HCT116 (cell line): ENCODE measurements at regions not wholly inside any gene's neighbourhood (a gene's known extent, or its start where the extent isn't known, plus 50 kb on each side); places are given as distances from the start of the nearest gene placed in this dataset.

Experiments
- ATAC-seq: fragments of 200-7000 bp; cut with Tn5 transposase; 2 replicates; pipeline ENCODE4 v1.9.1; 2020; ENCODE audit warnings: mild to moderate bottlenecking, moderate library complexity
- BruUV-seq: library from RNA; stranded (reverse); fragments of 400-500 nt; replicated peaks from 2 replicates; lab custom pipeline; 2021; lab: Mats Ljungman, UMichigan
- CTCF ChIA-PET: fragments of 300-600 bp; sonication (Branson Sonifier 250); formaldehyde crosslinking; loops from one replicate; lab custom pipeline; 2021; ENCODE audit warnings: antibody characterized with exemption; lab: Charles Lee
- POLR2A ChIA-PET: fragments of 300-600, 350-600 bp; sonication (Branson Sonifier 250); formaldehyde crosslinking; loops from one replicate; lab custom pipeline; 2021; ENCODE audit warnings: antibody characterized with exemption; lab: Charles Lee
- RAD21 ChIA-PET, 2 experiments: fragments of 300-600 bp; sonication (Branson Sonifier 250); formaldehyde crosslinking; loops; one replicate each; lab custom pipeline; 2023; ENCODE audit warnings: low total read pairs in 2 of 2; ENCODE audit not compliant: uncharacterized antibody in 2 of 2, unreplicated experiment in 2 of 2, low non-redundant PET in 1 of 2; lab: Charles Lee
- DNase-seq: peaks from one replicate; pipeline ENCODE4 v3.0.0-alpha.2; 2010; ENCODE audit warnings: low read depth, low spot score
- H2AFZ ChIP-seq: fragments of 200-600 bp; shearing (Covaris generic), sonication (generic); 2 replicates; pipeline ENCODE4 v1.6.1; 2017; ENCODE audit warnings: low read depth, mixed run types, mixed read lengths, antibody characterized with exemption, low read length; ENCODE audit not compliant: poor library complexity, severe bottlenecking
- H3K27ac ChIP-seq: 2 replicates; pipeline ENCODE4 v1.5.1; 2012; ENCODE audit warnings: low read depth, low read length
- H3K27me3 ChIP-seq: fragments of 200-600 bp; sonication (generic); 2 replicates; pipeline ENCODE4 v1.6.1; 2016; ENCODE audit warnings: mixed run types, low read length, mixed read lengths; ENCODE audit not compliant: insufficient read depth
- H3K36me3 ChIP-seq, 2 experiments: fragments of 200-500 bp in 1 of 2; fragments of 200-600 bp in 1 of 2; sonication (Bioruptor generic) in 1 of 2; sonication (generic) in 1 of 2; 2 replicates each; pipeline versions ENCODE4 v1.5.1 to v1.6.1; 2014 to 2016; ENCODE audit warnings: low read length in 2 of 2, inconsistent platforms in 1 of 2, mixed read lengths in 1 of 2, mixed run types in 1 of 2; ENCODE audit not compliant: insufficient read depth in 2 of 2, control insufficient read depth in 1 of 2
- H3K4me1 ChIP-seq, 2 experiments: fragments of 200-600 bp in 1 of 2; sonication (generic) in 1 of 2; 2 replicates each; pipeline versions ENCODE4 v1.5.1 to v1.6.1; 2012 to 2017; ENCODE audit warnings: low read length in 2 of 2, inconsistent platforms in 1 of 2, mild to moderate bottlenecking in 1 of 2, mixed read lengths in 1 of 2, mixed run types in 1 of 2, moderate library complexity in 1 of 2; ENCODE audit not compliant: insufficient read depth in 2 of 2, control insufficient read depth in 1 of 2
- H3K4me2 ChIP-seq: fragments of 200-600 bp; sonication (generic); 2 replicates; pipeline ENCODE4 v1.6.1; 2017; ENCODE audit warnings: mixed run types, low read length, mixed read lengths
- H3K4me3 ChIP-seq, 2 experiments: fragments of 200-600 bp in 1 of 2; sonication (generic) in 1 of 2; replicated peaks in 1 of 2; 2 replicates each; pipeline ENCODE4 v1.5.1; 2011 to 2016; ENCODE audit warnings: low read length in 2 of 2, control low read depth in 1 of 2, low read depth in 1 of 2, mild to moderate bottlenecking in 1 of 2, mixed read lengths in 1 of 2, mixed run types in 1 of 2
- H3K79me2 ChIP-seq: fragments of 200-600 bp; sonication (generic); 2 replicates; pipeline ENCODE4 v1.6.1; 2017; ENCODE audit warnings: mild to moderate bottlenecking, mixed run types, low read length, moderate library complexity, mixed read lengths; ENCODE audit not compliant: insufficient read depth
- H3K9ac ChIP-seq: fragments of 200-600 bp; sonication (generic); 2 replicates; pipeline ENCODE4 v1.6.1; 2016; ENCODE audit warnings: low read length, mixed read lengths
- H3K9me2 ChIP-seq: fragments of 200-600 bp; sonication (generic), shearing (Covaris generic); 2 replicates; pipeline ENCODE4 v1.6.1; 2017; ENCODE audit warnings: mixed run types, mild to moderate bottlenecking, moderate library complexity; ENCODE audit not compliant: insufficient read depth
- H3K9me3 ChIP-seq, 2 experiments: fragments of 200-500 bp in 1 of 2; fragments of 200-600 bp in 1 of 2; sonication (Bioruptor generic) in 1 of 2; sonication (generic) in 1 of 2; 2 replicates each; pipeline ENCODE4 v1.6.1; 2014 to 2017; ENCODE audit warnings: low read length in 2 of 2, mixed read lengths in 2 of 2, inconsistent platforms in 1 of 2, low read depth in 1 of 2, mild to moderate bottlenecking in 1 of 2, mixed run types in 1 of 2, moderate library complexity in 1 of 2; ENCODE audit not compliant: control insufficient read depth in 1 of 2, insufficient read depth in 1 of 2
- H4K20me1 ChIP-seq: fragments of 200-600 bp; sonication (generic), shearing (Covaris generic); 2 replicates; pipeline ENCODE4 v1.6.1; 2017; ENCODE audit warnings: mixed run types, mild to moderate bottlenecking, moderate library complexity; ENCODE audit not compliant: insufficient read depth
- CEBPB ChIP-seq: IDR thresholded peaks from 2 replicates; pipeline ENCODE4 v1.6.1; 2012; ENCODE audit warnings: low read depth
- EGR1 ChIP-seq: IDR thresholded peaks from 2 replicates; pipeline ENCODE4 v1.6.1; 2012; ENCODE audit warnings: low read depth
- ELF1 ChIP-seq: IDR thresholded peaks from 2 replicates; pipeline ENCODE4 v1.6.1; 2012; ENCODE audit warnings: low read depth, borderline replicate concordance
- EZH2phosphoT487 ChIP-seq: fragments of 200-600 bp; IDR thresholded peaks from 2 replicates; pipeline ENCODE4 v1.6.1; 2018; ENCODE audit warnings: antibody characterized with exemption, borderline replicate concordance
- FOSL1 ChIP-seq: IDR thresholded peaks from 2 replicates; pipeline ENCODE4 v1.6.1; 2012; ENCODE audit warnings: low read depth
- RAD21 ChIP-seq: IDR thresholded peaks from 2 replicates; pipeline ENCODE4 v1.6.1; 2012; ENCODE audit warnings: low read depth, mild to moderate bottlenecking
- SIN3A ChIP-seq: IDR thresholded peaks from 2 replicates; pipeline ENCODE4 v1.6.1; 2012; ENCODE audit warnings: low read depth
- SP1 ChIP-seq: IDR thresholded peaks from 2 replicates; pipeline ENCODE4 v1.6.1; 2012; ENCODE audit warnings: low read depth
- SRF ChIP-seq: IDR thresholded peaks from 2 replicates; pipeline ENCODE4 v1.6.1; 2012; ENCODE audit warnings: low read depth
- TCF7L2 ChIP-seq: IDR thresholded peaks from 2 replicates; pipeline ENCODE4 v1.7.0; 2011; ENCODE audit warnings: borderline replicate concordance, inconsistent platforms; ENCODE audit not compliant: insufficient read depth, insufficient read length; ENCODE audit errors: extremely low read depth
- YY1 ChIP-seq: IDR thresholded peaks from 2 replicates; pipeline ENCODE4 v1.6.1; 2011; ENCODE audit warnings: low read length, low read depth, moderate library complexity, mild to moderate bottlenecking; ENCODE audit not compliant: insufficient replicate concordance; ENCODE audit errors: extremely low read depth
- ZFX ChIP-seq: fragments of 450-650 bp; IDR thresholded peaks from 2 replicates; pipeline ENCODE4 v1.6.1; 2017
- ZNF274 ChIP-seq: fragments of 200-500 bp; sonication (Bioruptor generic); IDR thresholded peaks from 2 replicates; pipeline ENCODE4 v1.6.1; 2014; ENCODE audit warnings: mild to moderate bottlenecking, low read depth, low read length, inconsistent platforms
- intact Hi-C: fragments of 100-400 bp; cut with micrococcal nuclease; formaldehyde crosslinking; loops from 2 replicates; pipeline ENCODE4 v1.10.0; 2022
- TF ChIP-seq, protein P1 (sequence below): IDR thresholded peaks from 2 replicates; pipeline ENCODE4 v1.6.1; 2012; ENCODE audit warnings: low read depth
- TF ChIP-seq, protein P2 (sequence below), 3 experiments: fragments of 200-600 bp in 1 of 3; sonication (generic) in 1 of 3; IDR thresholded peaks in 2 of 3; conservative IDR thresholded peaks in 1 of 3; 2 replicates each; pipeline ENCODE4 v1.5.1; 2012 to 2017; ENCODE audit warnings: low read depth in 2 of 3, low read length in 2 of 3, antibody characterized with exemption in 1 of 3, borderline replicate concordance in 1 of 3, control low read depth in 1 of 3, mild to moderate bottlenecking in 1 of 3, mixed read lengths in 1 of 3, mixed run types in 1 of 3, moderate library complexity in 1 of 3; ENCODE audit not compliant: insufficient read depth in 1 of 3

DNA sequence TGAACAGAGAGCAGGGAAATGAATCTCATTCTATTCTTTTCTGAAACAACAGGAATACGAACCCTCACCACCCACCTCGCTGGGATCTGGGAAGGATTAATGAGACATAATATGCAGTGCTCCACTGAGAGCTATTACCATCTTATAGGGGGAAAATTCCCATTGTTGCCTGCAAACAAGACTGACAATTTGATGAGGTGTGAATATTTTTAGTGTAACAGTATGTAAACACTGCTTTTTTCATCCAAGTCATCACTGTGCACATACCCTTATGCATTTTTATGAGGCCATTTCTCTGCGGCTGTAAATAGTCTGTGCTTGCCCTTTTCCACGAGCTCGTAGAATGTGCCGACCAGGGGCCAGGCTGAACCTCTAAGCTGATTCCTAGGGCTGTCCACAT is 285.6 kb upstream of the CPEB2 start:
- ChIA-PET RAD21 (no interaction called here), CTCF (no interaction called here), POLR2A (no interaction called here)
- no peaks in the 10 kb centered on the region for H3K79me2 ChIP-seq
- H3K9me2 ChIP-seq: no peaks in the 10 kb centered on the region
- no peak overlapping the region for H3K9ac ChIP-seq
- H3K4me3 ChIP-seq: no peak overlapping the region
- ATAC-seq (no peak), DNase-seq (no peak)
- H2AFZ ChIP-seq: no peak overlapping the region
- no peak overlapping the region for H3K4me2 ChIP-seq
- H3K27ac ChIP-seq: no peak overlapping the region
- no peaks in the 10 kb centered on the region for H3K4me1 ChIP-seq
- H3K27me3 ChIP-seq: no peaks in the 10 kb centered on the region
- no peaks in the 10 kb centered on the region for H3K36me3 ChIP-seq
- no peaks in the 10 kb centered on the region for H3K9me3 ChIP-seq
- H4K20me1 ChIP-seq: no peaks in the 10 kb centered on the region
- TF ChIP-seq CEBPB (no peak), RAD21 (no peak), SP1 (no peak), SIN3A (no peak), ZFX (no peak), YY1 (no peak), FOSL1 (no peak)
- TF ChIP-seq, protein P1, sequence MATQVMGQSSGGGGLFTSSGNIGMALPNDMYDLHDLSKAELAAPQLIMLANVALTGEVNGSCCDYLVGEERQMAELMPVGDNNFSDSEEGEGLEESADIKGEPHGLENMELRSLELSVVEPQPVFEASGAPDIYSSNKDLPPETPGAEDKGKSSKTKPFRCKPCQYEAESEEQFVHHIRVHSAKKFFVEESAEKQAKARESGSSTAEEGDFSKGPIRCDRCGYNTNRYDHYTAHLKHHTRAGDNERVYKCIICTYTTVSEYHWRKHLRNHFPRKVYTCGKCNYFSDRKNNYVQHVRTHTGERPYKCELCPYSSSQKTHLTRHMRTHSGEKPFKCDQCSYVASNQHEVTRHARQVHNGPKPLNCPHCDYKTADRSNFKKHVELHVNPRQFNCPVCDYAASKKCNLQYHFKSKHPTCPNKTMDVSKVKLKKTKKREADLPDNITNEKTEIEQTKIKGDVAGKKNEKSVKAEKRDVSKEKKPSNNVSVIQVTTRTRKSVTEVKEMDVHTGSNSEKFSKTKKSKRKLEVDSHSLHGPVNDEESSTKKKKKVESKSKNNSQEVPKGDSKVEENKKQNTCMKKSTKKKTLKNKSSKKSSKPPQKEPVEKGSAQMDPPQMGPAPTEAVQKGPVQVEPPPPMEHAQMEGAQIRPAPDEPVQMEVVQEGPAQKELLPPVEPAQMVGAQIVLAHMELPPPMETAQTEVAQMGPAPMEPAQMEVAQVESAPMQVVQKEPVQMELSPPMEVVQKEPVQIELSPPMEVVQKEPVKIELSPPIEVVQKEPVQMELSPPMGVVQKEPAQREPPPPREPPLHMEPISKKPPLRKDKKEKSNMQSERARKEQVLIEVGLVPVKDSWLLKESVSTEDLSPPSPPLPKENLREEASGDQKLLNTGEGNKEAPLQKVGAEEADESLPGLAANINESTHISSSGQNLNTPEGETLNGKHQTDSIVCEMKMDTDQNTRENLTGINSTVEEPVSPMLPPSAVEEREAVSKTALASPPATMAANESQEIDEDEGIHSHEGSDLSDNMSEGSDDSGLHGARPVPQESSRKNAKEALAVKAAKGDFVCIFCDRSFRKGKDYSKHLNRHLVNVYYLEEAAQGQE: no peak
- intact Hi-C loops: no loop called here
- no TSS peak for BruUV-seq

GRCh38 chr4:14719053-14719452 is 283.2 kb upstream of the CPEB2 start:
- Histone ChIP-seq H3K4me2 (no peak overlapping the region), H3K9me3 (no peaks in the 10 kb centered on the region), H3K79me2 (no peaks in the 10 kb centered on the region), H3K27ac (no peak overlapping the region), H3K4me3 (no peak overlapping the region), H3K36me3 (no peaks in the 10 kb centered on the region), H3K4me1 (no peaks in the 10 kb centered on the region), H4K20me1 (no peaks in the 10 kb centered on the region), H2AFZ (no peak overlapping the region), H3K27me3 (no peaks in the 10 kb centered on the region), H3K9ac (no peak overlapping the region), H3K9me2 (no peaks in the 10 kb centered on the region)
- ATAC-seq: no peak
- CTCF ChIA-PET: no interaction called here
- TF ChIP-seq ZNF274: no peak
- TF ChIP-seq EZH2phosphoT487: no peak
- no peak for TF ChIP-seq SRF
- TF ChIP-seq EGR1: no peak
- TF ChIP-seq, protein P2, sequence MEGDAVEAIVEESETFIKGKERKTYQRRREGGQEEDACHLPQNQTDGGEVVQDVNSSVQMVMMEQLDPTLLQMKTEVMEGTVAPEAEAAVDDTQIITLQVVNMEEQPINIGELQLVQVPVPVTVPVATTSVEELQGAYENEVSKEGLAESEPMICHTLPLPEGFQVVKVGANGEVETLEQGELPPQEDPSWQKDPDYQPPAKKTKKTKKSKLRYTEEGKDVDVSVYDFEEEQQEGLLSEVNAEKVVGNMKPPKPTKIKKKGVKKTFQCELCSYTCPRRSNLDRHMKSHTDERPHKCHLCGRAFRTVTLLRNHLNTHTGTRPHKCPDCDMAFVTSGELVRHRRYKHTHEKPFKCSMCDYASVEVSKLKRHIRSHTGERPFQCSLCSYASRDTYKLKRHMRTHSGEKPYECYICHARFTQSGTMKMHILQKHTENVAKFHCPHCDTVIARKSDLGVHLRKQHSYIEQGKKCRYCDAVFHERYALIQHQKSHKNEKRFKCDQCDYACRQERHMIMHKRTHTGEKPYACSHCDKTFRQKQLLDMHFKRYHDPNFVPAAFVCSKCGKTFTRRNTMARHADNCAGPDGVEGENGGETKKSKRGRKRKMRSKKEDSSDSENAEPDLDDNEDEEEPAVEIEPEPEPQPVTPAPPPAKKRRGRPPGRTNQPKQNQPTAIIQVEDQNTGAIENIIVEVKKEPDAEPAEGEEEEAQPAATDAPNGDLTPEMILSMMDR (IDR thresholded peaks at IDR 0.05 in 2 of 3, conservative IDR thresholded peaks at IDR 0.05 in 1 of 3; ENCODE audit: borderline replicate concordance in 1 of 3, insufficient read depth in 1 of 3, low read depth in 2 of 3, low read length in 2 of 3): no peak
- no peak for TF ChIP-seq SIN3A
- TF ChIP-seq ZFX: no peak
- TF ChIP-seq TCF7L2: no peak
- no peak for TF ChIP-seq ELF1
- no peak for DNase-seq
- no TSS peak for BruUV-seq
- RAD21 ChIA-PET: no interaction called here
- intact Hi-C loops: no loop called here
- POLR2A ChIA-PET: no interaction called here
